ENCODE measurements at regions not wholly inside any gene's neighbourhood (a gene's known extent, or its start where the extent isn't known, plus 50 kb on each side); places are given as distances from the start of the nearest gene placed in this dataset.

DNA sequence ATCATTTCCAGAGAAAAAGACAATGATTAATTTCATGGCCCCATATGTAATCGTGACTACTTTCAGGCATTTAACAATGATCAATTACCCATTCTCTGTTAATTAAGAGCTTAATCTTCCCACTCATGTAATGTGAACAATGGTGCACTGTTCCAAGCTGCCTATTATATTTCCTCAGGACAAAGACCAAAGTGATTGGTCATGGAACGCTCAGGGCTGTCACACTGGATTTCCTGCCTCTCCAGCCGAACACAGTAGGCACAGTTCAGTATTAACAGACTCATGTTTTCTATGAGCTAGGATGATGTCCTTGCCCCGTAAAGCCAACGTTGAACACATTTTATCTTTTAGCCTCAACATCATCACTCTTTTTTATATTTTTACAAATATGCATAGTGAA lies 142.7 kb upstream of the FZD8 start:
- TF ChIP-seq, protein P1, sequence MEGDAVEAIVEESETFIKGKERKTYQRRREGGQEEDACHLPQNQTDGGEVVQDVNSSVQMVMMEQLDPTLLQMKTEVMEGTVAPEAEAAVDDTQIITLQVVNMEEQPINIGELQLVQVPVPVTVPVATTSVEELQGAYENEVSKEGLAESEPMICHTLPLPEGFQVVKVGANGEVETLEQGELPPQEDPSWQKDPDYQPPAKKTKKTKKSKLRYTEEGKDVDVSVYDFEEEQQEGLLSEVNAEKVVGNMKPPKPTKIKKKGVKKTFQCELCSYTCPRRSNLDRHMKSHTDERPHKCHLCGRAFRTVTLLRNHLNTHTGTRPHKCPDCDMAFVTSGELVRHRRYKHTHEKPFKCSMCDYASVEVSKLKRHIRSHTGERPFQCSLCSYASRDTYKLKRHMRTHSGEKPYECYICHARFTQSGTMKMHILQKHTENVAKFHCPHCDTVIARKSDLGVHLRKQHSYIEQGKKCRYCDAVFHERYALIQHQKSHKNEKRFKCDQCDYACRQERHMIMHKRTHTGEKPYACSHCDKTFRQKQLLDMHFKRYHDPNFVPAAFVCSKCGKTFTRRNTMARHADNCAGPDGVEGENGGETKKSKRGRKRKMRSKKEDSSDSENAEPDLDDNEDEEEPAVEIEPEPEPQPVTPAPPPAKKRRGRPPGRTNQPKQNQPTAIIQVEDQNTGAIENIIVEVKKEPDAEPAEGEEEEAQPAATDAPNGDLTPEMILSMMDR (IDR thresholded peaks at IDR 0.05) = no peak
- TF ChIP-seq POLR2A (IDR thresholded peaks at IDR 0.05) = no peak
- Histone ChIP-seq H3K36me3 (no peaks in the 10 kb centered on the region), H3K27me3 (no peaks in the 10 kb centered on the region), H3K27ac (no peak overlapping the region), H3K9me3 (peaks cover 0 to 19% (median 0%) of the 10 kb centered on the region in 12 donors), H3K4me3 (no peak overlapping the region), H3K4me1 (no peaks in the 10 kb centered on the region)
- intact Hi-C loops (cut with DNase I) = no loop called here
- ATAC-seq = no peak
- no peak for DNase-seq
- 75 to 84% (median 80%) methylated on average over 5 of the region's 5 CpGs for WGBS, 4 donors

DNA sequence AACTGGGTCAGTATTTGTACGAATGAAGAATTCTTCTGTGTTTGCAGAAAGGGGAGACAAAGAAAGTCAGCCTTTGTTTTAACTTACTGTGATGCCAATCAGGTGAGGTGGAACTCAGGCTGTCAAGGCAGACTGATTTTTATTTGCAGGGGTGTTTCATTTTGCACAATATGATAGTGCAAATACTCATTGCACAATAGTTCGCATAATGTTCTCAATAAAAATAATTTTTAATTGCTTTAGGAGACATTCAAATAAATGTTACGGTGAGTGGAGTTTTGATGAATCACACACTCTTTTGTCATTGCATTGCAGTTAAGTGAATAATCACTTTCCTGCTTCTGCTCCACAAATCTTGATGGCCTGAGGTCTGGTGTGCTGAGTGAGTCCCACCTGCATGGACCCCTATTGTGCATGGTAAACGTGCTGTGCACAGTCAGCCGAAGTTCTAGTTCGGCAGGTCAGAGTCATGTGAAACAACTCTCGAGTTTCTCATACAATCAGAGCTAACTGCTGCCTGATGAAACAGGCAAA lies 141.3 kb upstream of the FZD8 start:
- Histone ChIP-seq H3K27ac (no peak overlapping the region), H3K4me3 (no peak overlapping the region), H3K9me3 (peaks cover 0 to 19% (median 0%) of the 10 kb centered on the region in 12 donors), H3K4me1 (no peaks in the 10 kb centered on the region), H3K36me3 (no peaks in the 10 kb centered on the region), H3K27me3 (no peaks in the 10 kb centered on the region)
- intact Hi-C loops (cut with DNase I) = no loop called here
- TF ChIP-seq, protein P1 (IDR thresholded peaks at IDR 0.05) = no peak
- TF ChIP-seq POLR2A (IDR thresholded peaks at IDR 0.05) = no peak
- DNase-seq = no peak
- ATAC-seq = no peak
- WGBS, 4 donors = 60 to 76% (median 61%) methylated on average over 7 of the region's 7 CpGs

DNA sequence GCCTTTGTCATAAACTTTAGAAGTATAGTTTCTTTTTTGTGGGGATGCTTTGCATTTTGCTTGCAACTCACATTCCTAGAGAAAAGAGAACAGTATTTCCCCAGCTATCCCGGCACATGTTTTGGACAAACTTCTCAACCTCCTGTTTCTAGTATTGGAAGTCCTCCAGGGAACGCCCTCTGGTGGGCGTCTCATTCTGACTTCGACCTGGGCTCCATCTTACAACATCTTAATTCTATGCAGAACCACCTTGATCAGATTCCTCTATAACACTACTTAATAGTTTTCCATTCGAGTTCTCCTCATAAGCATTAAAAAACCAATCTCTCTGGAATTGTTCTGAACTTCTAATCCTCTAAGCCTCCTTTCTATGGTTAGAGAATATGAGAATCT lies 139.5 kb upstream of the FZD8 start:
- ATAC-seq (no peak), DNase-seq (no peak)
- TF ChIP-seq POLR2A (IDR thresholded peaks at IDR 0.05) = no peak
- TF ChIP-seq, protein P1 (IDR thresholded peaks at IDR 0.05) = peak in 6 of 12 donors; percentile 8 to 31 (median 20)
- 46 to 63% (median 55%) methylated on average over 5 of the region's 5 CpGs for WGBS, 4 donors
- Histone ChIP-seq H3K9me3 (peaks cover 0 to 7% (median 0%) of the 10 kb centered on the region in 12 donors), H3K27me3 (no peaks in the 10 kb centered on the region), H3K36me3 (no peaks in the 10 kb centered on the region), H3K27ac (no peak overlapping the region), H3K4me1 (peaks cover 0 to 5% (median 0%) of the 10 kb centered on the region in 12 donors), H3K4me3 (no peak overlapping the region)
- intact Hi-C loops (cut with DNase I) = no loop called here

DNA sequence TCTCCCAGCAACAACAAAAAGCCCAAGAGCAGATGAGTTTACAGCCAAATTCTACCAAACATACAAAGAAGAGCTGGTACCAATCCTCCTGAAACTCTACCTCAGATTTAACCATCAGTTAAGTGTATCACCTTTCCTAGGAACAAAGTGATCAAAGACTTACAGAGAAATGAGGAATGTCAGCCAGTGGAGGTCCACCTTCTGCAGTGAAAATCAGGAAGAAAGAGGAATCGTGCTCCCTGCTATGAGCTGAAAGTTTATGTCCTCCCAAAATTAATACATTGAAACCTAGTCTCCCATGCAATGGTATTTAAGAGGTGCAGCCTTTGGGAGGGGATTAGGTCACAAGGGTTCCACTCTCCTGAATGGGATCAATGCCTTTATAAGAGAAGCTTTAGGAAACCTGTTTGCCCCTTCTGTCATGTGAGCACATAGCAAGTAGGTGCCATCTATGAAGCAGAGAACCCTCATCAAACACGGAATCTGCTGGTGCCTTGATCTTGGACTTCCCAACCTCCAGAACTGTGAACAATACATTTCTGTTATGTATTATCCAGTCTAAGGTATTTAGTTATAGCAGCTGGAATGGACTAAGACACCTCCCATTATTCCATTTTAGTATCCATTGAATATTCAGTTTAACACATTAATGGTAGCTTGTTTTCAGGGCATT lies 139.0 kb upstream of the FZD8 start:
- intact Hi-C loops (cut with DNase I) = no loop called here
- Histone ChIP-seq H3K4me1 (peaks cover 0 to 5% (median 0%) of the 10 kb centered on the region in 12 donors), H3K36me3 (no peaks in the 10 kb centered on the region), H3K9me3 (peaks cover 0 to 2% (median 0%) of the 10 kb centered on the region in 12 donors), H3K27ac (no peak overlapping the region), H3K27me3 (no peaks in the 10 kb centered on the region), H3K4me3 (no peak overlapping the region)
- DNase-seq (no peak), ATAC-seq (no peak)
- 87 to 95% (median 91%) methylated on average over 2 of the region's 2 CpGs for WGBS, 4 donors
- TF ChIP-seq POLR2A (IDR thresholded peaks at IDR 0.05) = no peak
- TF ChIP-seq, protein P1 (IDR thresholded peaks at IDR 0.05) = no peak
